Astrocyte (in vitro differentiated cells and primary cell): ENCODE measurements at regions not wholly inside any gene's neighbourhood (a gene's known extent, or its start where the extent isn't known, plus 50 kb on each side); places are given as distances from the start of the nearest gene placed in this dataset.

ENCODE experiments used
- DNase-seq: peaks from one replicate; pipeline ENCODE4 v3.0.0-alpha.2; 2010; ENCODE audit warnings: low read depth
- FAIRE-seq: peaks from 2 replicates; lab custom pipeline; 2011; peaks lifted over from hg19 to GRCh38; lab: Jason Lieb, UNC
- H2AFZ ChIP-seq: 2 replicates; pipeline ENCODE4 v1.6.0; 2012; ENCODE audit warnings: low read depth, low read length, inconsistent platforms
- H3K27ac ChIP-seq: 2 replicates; pipeline ENCODE4 v1.5.1; 2011; ENCODE audit warnings: low read depth, low read length, inconsistent platforms
- H3K27me3 ChIP-seq: 2 replicates; pipeline ENCODE4 v1.6.0; 2011; ENCODE audit warnings: low read length, inconsistent platforms; ENCODE audit not compliant: insufficient read depth
- H3K36me3 ChIP-seq: 2 replicates; pipeline ENCODE4 v1.5.1; 2011; ENCODE audit warnings: low read length, inconsistent platforms; ENCODE audit not compliant: insufficient read depth
- H3K4me1 ChIP-seq: 2 replicates; pipeline ENCODE4 v1.5.1; 2011; ENCODE audit warnings: low read length, inconsistent platforms; ENCODE audit not compliant: insufficient read depth
- H3K4me2 ChIP-seq: 2 replicates; pipeline ENCODE4 v1.6.0; 2012; ENCODE audit warnings: low read length, inconsistent platforms
- H3K4me3 ChIP-seq: 2 replicates; pipeline ENCODE4 v1.5.1; 2011; ENCODE audit warnings: low read depth, mild to moderate bottlenecking, low read length, inconsistent platforms; ENCODE audit not compliant: insufficient read depth
- H3K79me2 ChIP-seq: 2 replicates; pipeline ENCODE4 v1.6.0; 2012; ENCODE audit warnings: mild to moderate bottlenecking, low read length, inconsistent platforms; ENCODE audit not compliant: insufficient read depth
- H3K9ac ChIP-seq: 2 replicates; pipeline ENCODE4 v1.6.0; 2012; ENCODE audit warnings: mild to moderate bottlenecking, low read length, inconsistent platforms
- H3K9me3 ChIP-seq: 2 replicates; pipeline ENCODE4 v1.5.1; 2012; ENCODE audit warnings: low read depth, mild to moderate bottlenecking, low read length, inconsistent platforms; ENCODE audit not compliant: insufficient read depth
- H4K20me1 ChIP-seq: 2 replicates; pipeline ENCODE4 v1.6.0; 2012; ENCODE audit warnings: low read length, inconsistent platforms; ENCODE audit not compliant: insufficient read depth
- H3K27ac Mint-ChIP-seq: one replicate; pipeline ENCODE4 v1.8.0; 2021; ENCODE audit warnings: mild to moderate bottlenecking, mixed read lengths; ENCODE audit not compliant: unreplicated experiment
- H3K27me3 Mint-ChIP-seq: one replicate; pipeline ENCODE4 v1.8.0; 2021; ENCODE audit warnings: low read depth, mixed read lengths; ENCODE audit not compliant: unreplicated experiment
- H3K36me3 Mint-ChIP-seq: one replicate; pipeline ENCODE4 v1.8.0; 2021; ENCODE audit warnings: low read depth, mixed read lengths; ENCODE audit not compliant: unreplicated experiment
- H3K4me1 Mint-ChIP-seq: one replicate; pipeline ENCODE4 v1.8.0; 2021; ENCODE audit warnings: low read depth, mixed read lengths; ENCODE audit not compliant: unreplicated experiment
- H3K4me3 Mint-ChIP-seq: one replicate; pipeline ENCODE4 v1.8.0; 2021; ENCODE audit warnings: mild to moderate bottlenecking, moderate library complexity, mixed read lengths; ENCODE audit not compliant: unreplicated experiment
- H3K9me3 Mint-ChIP-seq: one replicate; pipeline ENCODE4 v1.8.0; 2021; ENCODE audit warnings: mild to moderate bottlenecking, mixed read lengths; ENCODE audit not compliant: unreplicated experiment
- CTCF ChIP-seq: IDR thresholded peaks from 2 replicates; pipeline ENCODE4 v1.5.1; 2011; ENCODE audit warnings: low read depth, mild to moderate bottlenecking, inconsistent platforms, low read length, moderate library complexity; ENCODE audit not compliant: insufficient read depth
- EZH2 ChIP-seq: IDR thresholded peaks from 2 replicates; pipeline ENCODE4 v1.6.1; 2012; ENCODE audit warnings: mild to moderate bottlenecking, low read length, inconsistent platforms; ENCODE audit not compliant: insufficient read depth

DNA sequence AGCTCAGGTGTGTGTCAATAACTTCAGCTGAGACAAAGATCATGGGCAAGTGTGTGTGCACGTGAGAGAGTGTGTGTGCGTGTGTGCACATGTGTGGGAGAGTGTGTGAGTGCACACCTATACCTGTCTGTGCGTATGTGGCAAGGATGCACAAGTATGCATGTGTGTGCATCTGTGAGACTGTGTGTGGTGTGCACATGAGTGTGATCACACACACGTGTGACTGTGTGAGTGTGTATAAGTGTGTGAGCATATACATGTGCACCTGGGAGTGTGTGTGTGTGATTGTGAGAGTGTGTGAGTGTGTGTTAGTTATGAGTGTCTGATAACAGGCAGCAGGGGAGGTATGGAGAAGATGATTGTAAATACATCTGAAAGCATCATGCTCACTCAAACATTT lies 657.3 kb upstream of the PFKP start:
- DNase-seq (no peak), FAIRE-seq (no peak)
- no peaks in the 10 kb centered on the region for H3K36me3 ChIP-seq
- no peaks in the 10 kb centered on the region for H3K27me3 ChIP-seq
- H3K27ac Mint-ChIP-seq, result no peak overlapping the region
- H3K9ac ChIP-seq, result no peak overlapping the region
- TF ChIP-seq CTCF, result no peak
- no peak for TF ChIP-seq EZH2
- H3K27me3 Mint-ChIP-seq, result no peaks in the 10 kb centered on the region
- H3K79me2 ChIP-seq, result no peaks in the 10 kb centered on the region
- no peak overlapping the region for H2AFZ ChIP-seq
- H3K4me3 Mint-ChIP-seq, result no peak overlapping the region
- no peak overlapping the region for H3K4me3 ChIP-seq
- H3K27ac ChIP-seq, result no peak overlapping the region
- H3K4me1 ChIP-seq, result no peaks in the 10 kb centered on the region
- H3K9me3 ChIP-seq, result peaks cover 7% of the 10 kb centered on the region
- H3K36me3 Mint-ChIP-seq, result no peaks in the 10 kb centered on the region
- no peaks in the 10 kb centered on the region for H4K20me1 ChIP-seq
- H3K9me3 Mint-ChIP-seq, result no peaks in the 10 kb centered on the region
- H3K4me1 Mint-ChIP-seq, result no peaks in the 10 kb centered on the region
- H3K4me2 ChIP-seq, result no peak overlapping the region

GRCh38 chr10:2401459-2401858 lies 664.1 kb upstream of the ADARB2 start:
- Mint-ChIP-seq H3K9me3 (no peaks in the 10 kb centered on the region), H3K27me3 (peaks cover 15% of the 10 kb centered on the region), H3K27ac (no peak overlapping the region), H3K4me1 (no peaks in the 10 kb centered on the region), H3K36me3 (no peaks in the 10 kb centered on the region), H3K4me3 (no peak overlapping the region)
- H3K4me1 ChIP-seq, result no peaks in the 10 kb centered on the region
- no peak for DNase-seq
- no peaks in the 10 kb centered on the region for H4K20me1 ChIP-seq
- no peaks in the 10 kb centered on the region for H3K36me3 ChIP-seq
- no peaks in the 10 kb centered on the region for H3K9me3 ChIP-seq
- no peak overlapping the region for H2AFZ ChIP-seq
- TF ChIP-seq CTCF, result no peak
- TF ChIP-seq EZH2, result no peak
- H3K27me3 ChIP-seq, result no peaks in the 10 kb centered on the region
- no peaks in the 10 kb centered on the region for H3K79me2 ChIP-seq
- H3K27ac ChIP-seq, result no peak overlapping the region
- H3K4me3 ChIP-seq, result no peak overlapping the region
- no peak for FAIRE-seq
- no peak overlapping the region for H3K4me2 ChIP-seq
- no peak overlapping the region for H3K9ac ChIP-seq

GRCh38 chr10:2399482-2399881 lies 662.2 kb upstream of the ADARB2 start:
- Histone ChIP-seq H4K20me1 (no peaks in the 10 kb centered on the region), H3K4me1 (no peaks in the 10 kb centered on the region), H2AFZ (no peak overlapping the region), H3K9me3 (no peaks in the 10 kb centered on the region), H3K27me3 (no peaks in the 10 kb centered on the region), H3K4me3 (no peak overlapping the region), H3K4me2 (no peak overlapping the region), H3K36me3 (no peaks in the 10 kb centered on the region), H3K27ac (no peak overlapping the region), H3K79me2 (no peaks in the 10 kb centered on the region), H3K9ac (no peak overlapping the region)
- FAIRE-seq, result no peak
- no peak for DNase-seq
- H3K9me3 Mint-ChIP-seq, result no peaks in the 10 kb centered on the region
- H3K4me1 Mint-ChIP-seq, result no peaks in the 10 kb centered on the region
- peaks cover 15% of the 10 kb centered on the region for H3K27me3 Mint-ChIP-seq
- no peak for TF ChIP-seq CTCF
- TF ChIP-seq EZH2, result no peak
- no peak overlapping the region for H3K27ac Mint-ChIP-seq
- H3K36me3 Mint-ChIP-seq, result no peaks in the 10 kb centered on the region
- no peak overlapping the region for H3K4me3 Mint-ChIP-seq
